ENCODE measurements at regions not wholly inside any gene's neighbourhood (a gene's known extent, or its start where the extent isn't known, plus 50 kb on each side); places are given as distances from the start of the nearest gene placed in this dataset.

GRCh38 chr4:100130964-100131363, 59.3 kb downstream of the DDIT4L start:
- DNase-seq = no peak

GRCh38 chr4:100130491-100130890, 59.8 kb downstream of the DDIT4L start:
- DNase-seq = no peak

- no peak for DNase-seq
Observed at GRCh38 chr4:100129774-100130173, 60.5 kb downstream of the DDIT4L start.

GRCh38 chr4:100128338-100128737, 61.9 kb downstream of the DDIT4L start:
- no peak for DNase-seq

- no peak for DNase-seq
Observed at GRCh38 chr4:100124715-100125114, 65.6 kb downstream of the DDIT4L start.

- no peak for DNase-seq
Observed at GRCh38 chr4:100118181-100118580, 72.1 kb downstream of the DDIT4L start.

- DNase-seq = no peak
Observed at GRCh38 chr4:100117750-100118149, 72.5 kb downstream of the DDIT4L start.

- no peak for DNase-seq
Observed at GRCh38 chr4:100114909-100115308, 75.4 kb downstream of the DDIT4L start.

GRCh38 chr4:100113732-100114131, 76.5 kb downstream of the DDIT4L start:
- DNase-seq = no peak

GRCh38 chr4:100113096-100113495, 77.2 kb downstream of the DDIT4L start:
- no peak for DNase-seq

- DNase-seq = no peak
Observed at GRCh38 chr4:100109921-100110320, 80.3 kb downstream of the DDIT4L start.

- DNase-seq = no peak
Observed at GRCh38 chr4:100108869-100109268, 81.4 kb downstream of the DDIT4L start.

GRCh38 chr4:100106982-100107381, 83.3 kb downstream of the DDIT4L start:
- no peak for DNase-seq

- no peak for DNase-seq
Observed at GRCh38 chr4:100103671-100104070, 86.6 kb downstream of the DDIT4L start.

GRCh38 chr4:100100985-100101384, 89.3 kb downstream of the DDIT4L start:
- DNase-seq = no peak

GRCh38 chr4:100099746-100100145, 90.5 kb downstream of the DDIT4L start:
- DNase-seq = no peak

GRCh38 chr4:100098681-100099080, 91.6 kb downstream of the DDIT4L start:
- no peak for DNase-seq

- DNase-seq = no peak
Observed at GRCh38 chr4:100098011-100098545, 92.2 kb downstream of the DDIT4L start.

- DNase-seq = peak; percentile 79
Observed at GRCh38 chr4:100095729-100096595, 94.3 kb downstream of the DDIT4L start.

GRCh38 chr4:100093091-100093866, 97.0 kb downstream of the DDIT4L start:
- peak; percentile 92 for DNase-seq

GRCh38 chr4:100087743-100088142, 102.5 kb downstream of the DDIT4L start:
- DNase-seq = no peak

GRCh38 chr4:100086766-100087431, 103.4 kb downstream of the DDIT4L start:
- no peak for DNase-seq

- no peak for DNase-seq
Observed at GRCh38 chr4:100084892-100085291, 105.4 kb downstream of the DDIT4L start.

All from activated effector memory CD4-positive, alpha-beta T cell treated with anti-CD3 and anti-CD28 coated beads, Interleukin-2, amount 50 U/mL, for 16 hours (primary cell).